Right lobe of liver (tissue), 4 donors: ENCODE measurements at regions not wholly inside any gene's neighbourhood (a gene's known extent, or its start where the extent isn't known, plus 50 kb on each side); places are given as distances from the start of the nearest gene placed in this dataset.

Experiments used
- POLR2A ChIP-seq: fragments of 450-650 bp; IDR thresholded peaks from one replicate; pipeline ENCODE4 v1.6.1; 2017; ENCODE audit warnings: antibody characterized with exemption, mild to moderate bottlenecking
- TF ChIP-seq, protein P1 (sequence below), 4 donors: fragments of 200-600 bp in 3 of 4; fragments of 450-650 bp in 1 of 4; IDR thresholded peaks; one replicate each; pipeline versions ENCODE4 v1.5.1 to v1.8.0; 2016 to 2022; ENCODE audit warnings: antibody characterized with exemption in 4 of 4, mild to moderate bottlenecking in 2 of 4
- donor health status: DM: no; HTN: no; CAD: no.
- donor health status: DM: no; HTN: no; CAD: no.
- donor health status: DM: no; HTN: yes; CAD: no.

DNA sequence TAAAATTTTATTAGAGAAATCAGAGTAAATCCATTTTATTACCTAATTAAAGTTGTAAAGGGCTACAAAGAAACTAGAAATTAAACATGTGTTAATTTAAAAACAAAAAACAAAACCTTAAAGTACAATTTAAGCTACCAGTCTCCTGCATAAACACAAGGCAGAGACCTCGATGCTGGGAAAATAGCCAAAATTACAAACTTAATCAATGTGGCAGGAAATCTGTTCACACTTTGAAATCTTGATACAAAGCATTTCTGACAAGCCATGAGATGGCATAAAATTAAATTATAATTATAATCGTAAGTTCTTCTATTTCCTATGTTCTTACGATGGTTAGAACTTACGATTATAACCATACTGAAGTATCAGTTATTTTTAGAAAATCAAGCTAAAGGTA, 158.0 kb upstream of the FREM1 start:
- TF ChIP-seq, protein P1, sequence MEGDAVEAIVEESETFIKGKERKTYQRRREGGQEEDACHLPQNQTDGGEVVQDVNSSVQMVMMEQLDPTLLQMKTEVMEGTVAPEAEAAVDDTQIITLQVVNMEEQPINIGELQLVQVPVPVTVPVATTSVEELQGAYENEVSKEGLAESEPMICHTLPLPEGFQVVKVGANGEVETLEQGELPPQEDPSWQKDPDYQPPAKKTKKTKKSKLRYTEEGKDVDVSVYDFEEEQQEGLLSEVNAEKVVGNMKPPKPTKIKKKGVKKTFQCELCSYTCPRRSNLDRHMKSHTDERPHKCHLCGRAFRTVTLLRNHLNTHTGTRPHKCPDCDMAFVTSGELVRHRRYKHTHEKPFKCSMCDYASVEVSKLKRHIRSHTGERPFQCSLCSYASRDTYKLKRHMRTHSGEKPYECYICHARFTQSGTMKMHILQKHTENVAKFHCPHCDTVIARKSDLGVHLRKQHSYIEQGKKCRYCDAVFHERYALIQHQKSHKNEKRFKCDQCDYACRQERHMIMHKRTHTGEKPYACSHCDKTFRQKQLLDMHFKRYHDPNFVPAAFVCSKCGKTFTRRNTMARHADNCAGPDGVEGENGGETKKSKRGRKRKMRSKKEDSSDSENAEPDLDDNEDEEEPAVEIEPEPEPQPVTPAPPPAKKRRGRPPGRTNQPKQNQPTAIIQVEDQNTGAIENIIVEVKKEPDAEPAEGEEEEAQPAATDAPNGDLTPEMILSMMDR (IDR thresholded peaks at IDR 0.05) = no peak
- no peak for TF ChIP-seq POLR2A
